SK-N-DZ (cell line): ENCODE measurements at regions not wholly inside any gene's neighbourhood (a gene's known extent, or its start where the extent isn't known, plus 50 kb on each side); places are given as distances from the start of the nearest gene placed in this dataset.

Source experiments
- DNase-seq: peaks from one replicate; pipeline ENCODE4 v3.0.0-alpha.2; 2015; ENCODE audit warnings: low spot score

DNA sequence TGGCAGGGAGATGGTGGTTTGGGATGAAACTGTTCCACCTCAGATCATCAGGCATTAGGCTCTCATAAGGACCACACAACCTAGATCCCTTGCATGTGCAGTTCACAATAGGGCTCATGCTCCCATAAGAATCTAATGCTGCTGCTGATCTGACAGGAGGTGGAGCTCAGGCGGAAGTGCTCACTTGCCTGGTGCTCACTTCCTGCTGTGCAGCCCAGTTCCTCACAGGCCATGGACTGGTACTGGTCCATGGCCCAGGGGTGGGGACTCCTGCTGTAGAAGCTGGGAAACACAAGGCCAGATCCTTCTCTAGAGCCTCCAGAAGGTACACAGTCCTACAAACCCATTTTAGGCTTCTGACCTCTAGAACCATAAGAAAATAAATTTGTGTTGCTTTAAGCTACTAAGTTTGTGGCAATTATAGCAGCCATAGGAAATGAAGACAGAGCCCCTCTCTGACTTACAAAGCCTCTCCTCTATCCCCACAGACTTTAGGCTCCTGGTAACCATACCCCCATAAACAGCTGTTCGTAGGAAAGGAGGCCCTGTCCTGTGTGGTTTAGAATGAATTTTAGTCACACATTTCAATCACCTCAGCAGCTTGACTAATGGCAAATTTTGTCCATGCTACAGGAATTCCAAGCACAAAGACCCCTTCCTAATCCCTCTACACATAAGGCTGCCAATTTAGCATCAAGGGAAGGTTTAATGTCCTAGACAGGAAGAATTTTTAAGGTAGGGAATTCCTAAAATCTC is 206.1 kb upstream of the PHYHIPL start:
- no peak for DNase-seq

DNA sequence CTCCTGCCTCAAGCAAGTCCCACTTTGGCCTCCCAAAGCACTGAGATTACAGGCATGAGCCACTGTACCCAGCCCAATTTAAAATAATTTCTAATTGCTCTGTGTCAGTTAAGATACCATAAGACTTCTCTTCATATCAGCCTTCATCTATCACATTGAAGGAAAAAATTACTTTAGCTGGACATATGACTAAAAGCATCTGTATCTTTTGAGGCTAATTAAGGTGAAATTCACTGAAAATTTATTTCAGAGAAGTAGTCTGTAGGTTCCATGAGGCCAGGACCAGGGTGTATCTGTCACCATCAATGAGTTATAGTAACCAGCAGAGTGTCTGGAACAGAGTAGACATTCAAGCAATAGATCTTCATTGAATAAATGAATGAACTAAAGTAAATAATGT is 205.2 kb upstream of the PHYHIPL start:
- peak; percentile 94 for DNase-seq

- peak; percentile 93 for DNase-seq
These were observed 204.5 kb upstream of the PHYHIPL start for GRCh38 chr10:58971796-58972491.

GRCh38 chr10:58972576-58973234 is 203.7 kb upstream of the PHYHIPL start:
- peak; percentile 84 for DNase-seq

GRCh38 chr10:58973235-58973595 is 203.2 kb upstream of the PHYHIPL start:
- DNase-seq: peak; percentile 67

- DNase-seq: no peak
These were observed 200.2 kb upstream of the PHYHIPL start for GRCh38 chr10:58976254-58976653.

DNA sequence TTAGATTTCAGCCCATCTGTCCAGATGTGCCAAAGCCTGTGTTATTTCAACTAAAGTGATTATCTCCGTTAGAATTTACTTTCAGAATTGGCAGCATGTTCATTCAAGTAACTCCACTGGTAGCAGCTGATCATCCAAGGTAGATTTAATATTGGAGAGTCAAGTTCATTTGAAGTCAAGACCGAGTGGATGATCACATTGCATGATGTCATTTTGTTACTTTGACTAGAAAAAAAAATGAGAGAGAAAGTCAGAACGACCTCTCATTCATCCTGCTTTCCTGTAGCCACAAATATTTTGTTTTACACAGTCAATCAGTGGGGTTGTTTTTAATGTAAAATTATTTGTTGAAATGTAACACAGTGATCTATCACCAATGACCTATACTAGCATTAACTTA is 196.7 kb upstream of the PHYHIPL start:
- DNase-seq: no peak

- no peak for DNase-seq
These were observed 195.5 kb upstream of the PHYHIPL start for GRCh38 chr10:58980826-58981415.

DNA sequence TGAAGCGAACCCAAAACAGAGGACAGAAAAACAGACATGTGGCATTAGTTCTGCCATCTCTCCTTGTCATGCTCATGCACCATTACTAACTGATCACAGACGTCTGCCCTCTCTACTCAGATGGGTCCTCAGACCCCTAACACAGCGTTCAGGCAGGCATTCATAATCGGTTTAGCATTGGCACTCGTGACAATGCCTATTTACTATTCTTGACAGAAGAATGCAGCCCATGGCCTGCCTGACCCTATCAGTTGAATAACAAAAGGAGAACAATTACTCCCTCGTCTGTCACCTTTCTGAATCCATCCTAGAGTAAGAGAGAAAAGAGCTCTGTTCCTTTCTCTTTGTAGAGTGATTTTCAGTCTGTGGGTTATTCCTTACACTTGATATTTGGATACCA is 194.6 kb upstream of the PHYHIPL start:
- DNase-seq: no peak

DNA sequence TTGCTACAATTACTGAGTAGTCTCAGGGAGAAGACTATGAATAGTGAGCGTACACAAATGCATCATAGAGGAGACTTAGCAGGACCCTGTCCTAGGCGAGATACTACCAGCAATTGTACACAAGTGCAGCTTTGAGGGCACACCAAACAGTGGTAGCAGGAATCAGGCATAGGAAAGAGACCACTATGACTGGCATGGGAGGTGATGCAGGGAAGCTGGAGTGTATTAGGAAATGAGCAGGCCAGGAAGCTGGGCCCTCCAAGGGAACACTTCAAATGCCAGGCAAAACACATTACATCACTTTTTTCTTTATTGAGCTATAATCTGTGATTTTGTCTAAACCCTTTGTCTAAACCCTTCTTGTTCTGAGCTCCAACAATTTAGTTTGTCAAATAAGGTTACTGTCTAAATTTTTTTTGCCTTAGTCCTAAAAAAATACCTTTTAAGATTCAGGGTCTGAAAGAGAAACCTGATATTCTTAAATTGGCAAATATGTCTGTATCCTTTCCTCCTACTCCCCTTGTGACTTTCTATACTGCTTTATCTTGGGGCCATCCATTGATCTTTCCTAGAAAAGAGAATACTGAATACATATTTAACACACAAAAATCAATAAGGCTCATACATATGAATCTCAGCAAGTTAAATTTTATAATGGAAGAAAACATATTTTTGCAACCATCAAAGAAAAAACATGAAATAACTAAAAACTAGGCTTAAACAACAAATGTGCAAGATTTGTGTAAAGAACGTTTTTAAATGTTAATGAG is 193.8 kb upstream of the PHYHIPL start:
- no peak for DNase-seq

DNA sequence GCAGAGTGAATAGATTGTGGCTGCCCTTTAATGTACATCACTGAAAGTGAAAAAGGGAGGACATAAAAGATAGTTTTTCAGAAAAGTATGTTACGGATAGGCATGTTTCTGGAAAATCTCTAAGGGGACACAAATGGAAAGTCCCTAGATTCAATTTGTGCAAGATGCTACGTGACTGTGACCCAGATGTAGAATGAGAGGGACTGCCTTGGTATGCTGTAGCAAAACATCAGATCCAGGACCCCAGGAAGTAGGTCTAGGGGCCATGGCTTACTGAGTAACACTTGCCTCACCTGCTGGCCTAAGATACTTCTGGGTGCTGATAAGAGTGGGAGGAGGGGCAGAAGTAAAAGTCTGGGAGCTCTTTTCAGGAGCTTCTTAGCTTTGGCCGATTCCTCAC is 191.2 kb upstream of the PHYHIPL start:
- no peak for DNase-seq

DNA sequence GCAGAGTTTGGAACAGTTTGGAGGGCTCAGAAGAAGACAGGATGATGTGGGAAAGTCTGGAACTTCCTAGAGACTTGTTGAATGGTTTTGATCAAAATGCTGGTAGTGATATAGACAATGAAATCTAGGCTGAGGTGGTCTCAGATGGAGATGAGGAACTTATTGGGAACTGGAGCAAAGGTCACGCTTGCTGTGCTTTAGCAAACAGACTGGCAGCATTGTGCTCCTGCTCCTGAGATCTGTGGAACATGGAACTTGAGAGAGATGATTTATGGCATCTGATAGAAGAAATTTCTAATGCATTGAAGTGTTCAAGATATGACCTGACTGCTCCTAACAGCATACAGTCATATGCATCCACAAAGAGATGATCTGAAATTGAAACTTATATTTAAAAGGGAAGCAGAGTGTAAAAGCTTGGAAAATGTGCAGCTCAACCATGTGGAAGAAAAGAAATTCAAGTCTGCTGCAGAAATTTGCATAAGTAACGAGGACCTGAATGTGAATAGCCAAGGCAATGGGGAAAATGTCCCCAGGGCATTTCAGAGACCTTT is 186.9 kb upstream of the PHYHIPL start:
- no peak for DNase-seq

DNA sequence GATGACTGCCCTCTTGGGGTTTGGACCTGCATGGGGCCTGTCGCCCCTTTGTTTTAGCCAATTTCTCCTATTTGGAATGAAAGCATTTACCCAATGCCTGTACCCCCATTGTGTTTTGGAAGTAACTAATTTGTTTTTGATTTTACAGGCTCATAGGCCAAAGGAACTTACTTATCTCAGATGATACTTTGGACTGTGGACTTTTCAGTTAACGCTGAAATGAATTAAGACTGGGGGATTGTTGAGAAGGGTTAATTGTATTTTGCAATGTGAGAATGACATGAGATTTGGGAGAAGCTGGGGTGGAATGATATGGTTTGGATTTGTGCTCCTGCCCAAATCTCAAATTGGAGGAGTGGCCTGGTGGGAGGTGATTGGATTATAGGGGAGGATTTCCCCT is 185.8 kb upstream of the PHYHIPL start:
- no peak for DNase-seq

DNA sequence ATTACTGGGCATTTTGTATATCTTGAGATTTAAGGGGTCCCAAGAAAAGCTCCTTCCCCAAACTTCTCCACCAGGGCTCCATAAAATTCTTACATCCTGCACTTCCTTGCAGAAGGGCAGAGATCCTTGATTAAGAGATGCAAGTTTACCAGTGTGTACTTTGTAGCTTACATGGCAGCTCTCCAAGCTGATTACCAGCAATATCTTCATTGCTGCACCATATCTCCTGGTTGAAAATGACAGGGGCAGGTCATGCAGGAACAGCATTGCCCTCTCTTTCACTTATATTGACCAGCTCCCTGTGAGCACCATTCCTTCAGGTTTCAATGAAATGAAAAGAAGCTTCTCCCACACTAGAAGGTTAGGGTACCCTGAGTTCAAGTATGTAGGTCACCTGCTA is 184.6 kb upstream of the PHYHIPL start:
- no peak for DNase-seq

- no peak for DNase-seq
These were observed 183.5 kb upstream of the PHYHIPL start for GRCh38 chr10:58992830-58993460.

GRCh38 chr10:58993480-58994221 is 182.8 kb upstream of the PHYHIPL start:
- no peak for DNase-seq

DNA sequence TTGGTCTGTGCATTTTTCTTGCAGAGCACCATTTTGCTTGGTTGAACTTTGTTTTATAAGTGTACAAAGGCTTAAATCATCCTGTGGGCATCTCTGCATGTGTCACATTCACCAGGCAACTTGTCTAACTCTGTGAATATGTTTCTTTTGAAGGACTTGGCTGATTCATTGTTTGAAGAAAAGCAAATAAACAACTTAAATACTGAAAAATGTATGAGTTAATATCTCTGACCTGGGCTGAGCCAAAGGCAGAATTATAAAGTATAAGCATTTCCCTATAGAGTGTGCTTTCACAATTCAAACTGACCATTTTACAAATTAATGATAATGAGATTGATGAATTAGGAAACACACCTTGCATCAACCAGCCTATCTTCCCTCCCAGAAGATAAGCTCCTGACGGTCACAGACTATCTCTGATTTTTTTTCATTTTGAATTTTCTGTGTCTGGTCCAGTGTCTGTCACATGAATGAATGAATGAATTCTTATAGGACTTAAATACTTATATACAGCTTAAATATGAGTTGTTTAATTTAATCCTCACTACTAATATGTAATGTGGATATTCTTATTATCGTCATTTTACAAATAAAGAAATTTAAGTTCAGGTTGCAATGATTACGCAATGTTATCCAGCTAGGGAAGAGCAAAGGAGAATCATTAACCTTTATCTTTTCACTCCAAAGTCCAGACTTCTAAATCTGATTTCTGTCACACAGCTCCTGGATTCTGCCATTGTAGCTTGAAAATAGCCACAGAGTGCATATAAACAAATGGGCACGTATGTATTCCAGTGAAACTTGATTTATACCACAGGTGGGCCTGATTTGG is 182.0 kb upstream of the PHYHIPL start:
- no peak for DNase-seq

DNA sequence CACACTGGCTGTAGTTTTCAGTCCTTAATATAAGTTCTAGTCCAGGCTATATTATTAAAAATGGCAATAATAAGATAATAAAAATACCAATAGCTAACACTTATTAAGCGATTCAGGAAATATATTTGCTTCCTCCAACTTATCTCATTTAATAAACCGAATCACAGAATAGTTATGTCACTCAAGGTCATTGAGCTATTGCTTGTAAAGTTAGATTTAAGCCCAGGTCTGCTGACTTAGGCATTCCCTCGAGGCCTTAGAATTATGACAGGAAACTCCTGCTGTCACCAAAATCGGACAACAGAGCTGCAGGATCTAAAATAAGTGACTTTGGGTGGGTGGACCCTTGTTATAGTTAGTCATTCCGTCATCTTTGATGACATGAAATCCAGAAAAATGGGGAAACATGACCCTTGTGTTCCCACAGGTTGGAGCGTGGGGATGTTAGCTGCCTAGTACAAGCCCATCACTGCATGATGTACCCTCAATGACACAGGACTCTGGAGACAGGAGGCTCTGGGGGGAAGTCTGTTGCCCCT is 181.3 kb upstream of the PHYHIPL start:
- no peak for DNase-seq

- DNase-seq: no peak
These were observed 180.4 kb upstream of the PHYHIPL start for GRCh38 chr10:58996063-58996462.
